ENCODE measurements at regions not wholly inside any gene's neighbourhood (a gene's known extent, or its start where the extent isn't known, plus 50 kb on each side); places are given as distances from the start of the nearest gene placed in this dataset.
"Not testable (repeated sequence)": the region's sequence is repeated elsewhere in the genome, so short reads cannot be mapped to it uniquely, and the experiment has no call there.

- no peak for TF ChIP-seq SNAI2 (CRISPR knock-in tag; IDR thresholded peaks at IDR 0.05)
- TF ChIP-seq GLIS3 (CRISPR knock-in tag; IDR thresholded peaks at IDR 0.05), result no peak
- TF ChIP-seq ESRRG (CRISPR knock-in tag; IDR thresholded peaks at IDR 0.05), result no peak
- no peak for TF ChIP-seq ZNF8 (CRISPR knock-in tag; IDR thresholded peaks at IDR 0.05)
- no peak for TF ChIP-seq OSR1 (CRISPR knock-in tag; IDR thresholded peaks at IDR 0.05)
- no peak for TF ChIP-seq ISL1 (CRISPR knock-in tag; IDR thresholded peaks at IDR 0.05)
- no peak for TF ChIP-seq PPARA (CRISPR knock-in tag; IDR thresholded peaks at IDR 0.05; ENCODE audit: borderline replicate concordance)
- TF ChIP-seq RARB (CRISPR knock-in tag; IDR thresholded peaks at IDR 0.05), result no peak
- TF ChIP-seq ZNF565 (CRISPR knock-in tag; conservative IDR thresholded peaks at IDR 0.05; ENCODE audit: low read depth), result no peak
- TF ChIP-seq PATZ1 (CRISPR knock-in tag; IDR thresholded peaks at IDR 0.05; ENCODE audit: borderline replicate concordance), result no peak
- no peak for TF ChIP-seq ZFP30 (CRISPR knock-in tag; IDR thresholded peaks at IDR 0.05)
- TF ChIP-seq BACH2 (CRISPR knock-in tag; IDR thresholded peaks at IDR 0.05; ENCODE audit: borderline replicate concordance), result no peak
- TF ChIP-seq CSDC2 (CRISPR knock-in tag; IDR thresholded peaks at IDR 0.05), result no peak
- TF ChIP-seq TCF4 (CRISPR knock-in tag; IDR thresholded peaks at IDR 0.05; ENCODE audit: borderline replicate concordance), result no peak
- no peak for ATAC-seq
Measured at GRCh38 chr11:87560352-87560751, 522.6 kb downstream of the TMEM135 start.

- not testable (repeated sequence) for ATAC-seq
Measured at GRCh38 chr11:87559852-87560251, 522.1 kb downstream of the TMEM135 start.

GRCh38 chr11:87555101-87555500 lies 517.4 kb downstream of the TMEM135 start:
- TF ChIP-seq OSR1 (CRISPR knock-in tag; IDR thresholded peaks at IDR 0.05), result no peak
- ATAC-seq, result no peak

- no peak for TF ChIP-seq CREB5 (CRISPR knock-in tag; IDR thresholded peaks at IDR 0.05; ENCODE audit: low read depth)
- TF ChIP-seq ARNTL (CRISPR knock-in tag; IDR thresholded peaks at IDR 0.05; ENCODE audit: borderline replicate concordance, low read depth), result no peak
- no peak for TF ChIP-seq BACH2 (CRISPR knock-in tag; IDR thresholded peaks at IDR 0.05; ENCODE audit: borderline replicate concordance)
- no peak for TF ChIP-seq ZFP3 (CRISPR knock-in tag; IDR thresholded peaks at IDR 0.05)
- no peak for TF ChIP-seq POU6F1 (CRISPR knock-in tag; IDR thresholded peaks at IDR 0.05; ENCODE audit: borderline replicate concordance, low read depth)
- no peak for TF ChIP-seq TSHZ2 (CRISPR knock-in tag; IDR thresholded peaks at IDR 0.05)
- no peak for TF ChIP-seq TCF4 (CRISPR knock-in tag; IDR thresholded peaks at IDR 0.05; ENCODE audit: borderline replicate concordance)
- TF ChIP-seq ZNF8 (CRISPR knock-in tag; IDR thresholded peaks at IDR 0.05), result no peak
- no peak for TF ChIP-seq PPARA (CRISPR knock-in tag; IDR thresholded peaks at IDR 0.05; ENCODE audit: borderline replicate concordance)
- TF ChIP-seq PATZ1 (CRISPR knock-in tag; IDR thresholded peaks at IDR 0.05; ENCODE audit: borderline replicate concordance), result no peak
- no peak for TF ChIP-seq ZC3H10 (CRISPR knock-in tag; IDR thresholded peaks at IDR 0.05)
- TF ChIP-seq ZNF70 (CRISPR knock-in tag; IDR thresholded peaks at IDR 0.05), result no peak
- TF ChIP-seq CSRNP3 (CRISPR knock-in tag; IDR thresholded peaks at IDR 0.05), result no peak
- no peak for TF ChIP-seq GLIS3 (CRISPR knock-in tag; IDR thresholded peaks at IDR 0.05)
- TF ChIP-seq ISL1 (CRISPR knock-in tag; IDR thresholded peaks at IDR 0.05), result no peak
- TF ChIP-seq OSR1 (CRISPR knock-in tag; IDR thresholded peaks at IDR 0.05), result no peak
- ATAC-seq, result no peak
Measured at GRCh38 chr11:87548797-87549196, 511.1 kb downstream of the TMEM135 start.
